ENCODE measurements at regions not wholly inside any gene's neighbourhood (a gene's known extent, or its start where the extent isn't known, plus 50 kb on each side); places are given as distances from the start of the nearest gene placed in this dataset.

- Histone ChIP-seq H3K14ac (ENCODE audit: insufficient read depth, low read length) (no peak overlapping the region), H2BK15ac (ENCODE audit: low read depth, low read length) (no peak overlapping the region), H3K4ac (ENCODE audit: low read depth, low read length) (no peak overlapping the region), H2BK120ac (ENCODE audit: low read depth, low read length, poor library complexity, severe bottlenecking) (no peak overlapping the region), H4K91ac (ENCODE audit: insufficient read length, low read depth, low read length) (no peak overlapping the region), H3K23ac (ENCODE audit: insufficient read length, low read depth, low read length) (no peak overlapping the region), H3K9me3 (ENCODE audit: control insufficient read depth, low read depth, low read length) (no peaks in the 10 kb centered on the region), H3K4me1 (ENCODE audit: insufficient read depth, low read length) (no peaks in the 10 kb centered on the region), H3K23me2 (ENCODE audit: insufficient read length, low read depth, low read length, poor library complexity, severe bottlenecking) (no peaks in the 10 kb centered on the region), H3K79me1 (ENCODE audit: insufficient read depth, low read depth, low read length, poor library complexity, severe bottlenecking) (no peaks in the 10 kb centered on the region), H3K18ac (ENCODE audit: insufficient read length, low read depth, low read length) (no peak overlapping the region), H2BK20ac (ENCODE audit: low read depth, low read length, poor library complexity, severe bottlenecking) (no peak overlapping the region), H2BK5ac (ENCODE audit: insufficient read length, low read length) (no peak overlapping the region), H4K20me1 (ENCODE audit: control insufficient read depth, insufficient read depth, insufficient read length) (no peaks in the 10 kb centered on the region), H2AK5ac (ENCODE audit: insufficient read length, low read length) (no peak overlapping the region), H3K56ac (ENCODE audit: insufficient read length, low read depth, low read length) (no peak overlapping the region), H3K79me2 (ENCODE audit: insufficient read depth, low read length) (no peaks in the 10 kb centered on the region), H4K5ac (ENCODE audit: insufficient read length, low read depth, low read length) (no peak overlapping the region), H4K8ac (replicated peaks; ENCODE audit: insufficient read length, low read depth, low read length) (no peak overlapping the region), H3T11ph (ENCODE audit: low read length) (no peak overlapping the region), H3K27ac (ENCODE audit: insufficient read length, low read depth, low read length) (no peak overlapping the region), H3K27me3 (ENCODE audit: insufficient read depth, low read length) (no peaks in the 10 kb centered on the region), H3K4me2 (ENCODE audit: insufficient read depth, insufficient read length, low read length) (no peak overlapping the region), H2AFZ (ENCODE audit: low read length) (no peak overlapping the region), H3K9ac (ENCODE audit: extremely low read depth, insufficient read length, low read length) (no peak overlapping the region), H2BK12ac (ENCODE audit: insufficient read length, low read depth, low read length) (no peak overlapping the region)
- DNase-seq: no peak
- Mint-ChIP-seq H3K27me3 (ENCODE audit: low read depth) (no peaks in the 10 kb centered on the region), H3K4me3 (no peak overlapping the region), H3K27ac (peak overlapping the region in 2 of 3 experiments; percentile 65 to 79; a peak in 3 of 7 replicates), H3K4me1 (peaks cover 15 to 21% of the 10 kb centered on the region in 2 experiments), H3K9me3 (no peaks in the 10 kb centered on the region), H3K36me3 (ENCODE audit: insufficient read depth in 1 of 3, low read depth in 3 of 3) (peaks cover 6 to 40% (median 26%) of the 10 kb centered on the region in 3 experiments; a peak in 6 of 7 replicates)
- TF ChIP-seq, protein P1, sequence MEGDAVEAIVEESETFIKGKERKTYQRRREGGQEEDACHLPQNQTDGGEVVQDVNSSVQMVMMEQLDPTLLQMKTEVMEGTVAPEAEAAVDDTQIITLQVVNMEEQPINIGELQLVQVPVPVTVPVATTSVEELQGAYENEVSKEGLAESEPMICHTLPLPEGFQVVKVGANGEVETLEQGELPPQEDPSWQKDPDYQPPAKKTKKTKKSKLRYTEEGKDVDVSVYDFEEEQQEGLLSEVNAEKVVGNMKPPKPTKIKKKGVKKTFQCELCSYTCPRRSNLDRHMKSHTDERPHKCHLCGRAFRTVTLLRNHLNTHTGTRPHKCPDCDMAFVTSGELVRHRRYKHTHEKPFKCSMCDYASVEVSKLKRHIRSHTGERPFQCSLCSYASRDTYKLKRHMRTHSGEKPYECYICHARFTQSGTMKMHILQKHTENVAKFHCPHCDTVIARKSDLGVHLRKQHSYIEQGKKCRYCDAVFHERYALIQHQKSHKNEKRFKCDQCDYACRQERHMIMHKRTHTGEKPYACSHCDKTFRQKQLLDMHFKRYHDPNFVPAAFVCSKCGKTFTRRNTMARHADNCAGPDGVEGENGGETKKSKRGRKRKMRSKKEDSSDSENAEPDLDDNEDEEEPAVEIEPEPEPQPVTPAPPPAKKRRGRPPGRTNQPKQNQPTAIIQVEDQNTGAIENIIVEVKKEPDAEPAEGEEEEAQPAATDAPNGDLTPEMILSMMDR (conservative IDR thresholded peaks at IDR 0.05): no peak
- no CpG with 5 or more reads among the region's 15 CpGs for WGBS (ENCODE audit: extremely low coverage, insufficient read length, low lambda C conversion rate)
Observed at GRCh38 chr12:124413401-124413800, 118.5 kb downstream of the RFLNA start.

Measured in H9 (cell line).